B cell (primary cell): ENCODE measurements at regions not wholly inside any gene's neighbourhood (a gene's known extent, or its start where the extent isn't known, plus 50 kb on each side); places are given as distances from the start of the nearest gene placed in this dataset.

Source experiments
- ATAC-seq: fragments of 200-7000 bp; cut with Tn5 transposase; one replicate; pipeline ENCODE4 v1.10.0; 2021; ENCODE audit warnings: low read depth, mild to moderate bottlenecking, moderate number of reproducible peaks, moderate library complexity
- CTCF ChIA-PET: fragments of 350-600 bp; sonication (Branson Sonifier 250); formaldehyde crosslinking; loops from one replicate; lab custom pipeline; 2021; ENCODE audit warnings: antibody characterized with exemption, inconsistent platforms; lab: Charles Lee
- POLR2A ChIA-PET: fragments of 350-600 bp; sonication (Branson Sonifier 250); formaldehyde crosslinking; loops from one replicate; lab custom pipeline; 2021; ENCODE audit warnings: antibody characterized with exemption; lab: Charles Lee
- DNase-seq: peaks from one replicate; pipeline ENCODE4 v3.0.0; 2013
- H2AFZ ChIP-seq: 2 replicates; pipeline ENCODE4 v1.6.1; 2012; ENCODE audit warnings: mild to moderate bottlenecking, low read depth, low read length; ENCODE audit not compliant: insufficient read depth, poor library complexity, severe bottlenecking
- H3K27ac ChIP-seq, 2 donors: 1 replicate in 1 of 2; 2 replicates in 1 of 2; pipeline ENCODE4 v1.5.1; 2012 to 2013; ENCODE audit warnings: low read length in 2 of 2, mild to moderate bottlenecking in 2 of 2, moderate library complexity in 1 of 2
- H3K27me3 ChIP-seq, 4 experiments: fragments of 200-600 bp in 1 of 4; sonication (generic) in 1 of 4; replicated peaks in 1 of 4; 1 replicate in 2 of 4; 2 replicates in 2 of 4; pipeline versions ENCODE4 v1.6.1 to v1.7.0; 2013 to 2016; ENCODE audit warnings: low read length in 3 of 4, mild to moderate bottlenecking in 2 of 4, mixed read lengths in 1 of 4, moderate library complexity in 1 of 4; ENCODE audit not compliant: insufficient read depth in 4 of 4, control insufficient read depth in 3 of 4; ENCODE audit errors: control extremely low read depth in 1 of 4
- H3K36me3 ChIP-seq, 2 experiments: replicated peaks in 1 of 2; 1 replicate in 1 of 2; 2 replicates in 1 of 2; pipeline versions ENCODE4 v1.6.1 to v1.7.1; 2013; ENCODE audit warnings: low read length in 1 of 2; ENCODE audit not compliant: insufficient read depth in 2 of 2, control insufficient read depth in 1 of 2; ENCODE audit errors: control extremely low read depth in 1 of 2, extremely low read depth in 1 of 2
- H3K4me1 ChIP-seq, 2 donors: fragments of 200-600 bp in 1 of 2; sonication (generic) in 1 of 2; 1 replicate in 1 of 2; 2 replicates in 1 of 2; pipeline versions ENCODE4 v1.5.1 to v1.6.1; 2013 to 2017; ENCODE audit warnings: low read length in 2 of 2; ENCODE audit not compliant: control insufficient read depth in 2 of 2, insufficient read depth in 2 of 2
- H3K4me2 ChIP-seq: replicated peaks from 2 replicates; pipeline ENCODE3; 2012; ENCODE audit warnings: mild to moderate bottlenecking, low read depth, low read length; ENCODE audit not compliant: poor library complexity, severe bottlenecking
- H3K4me3 ChIP-seq, 5 experiments: fragments of 200-600 bp in 1 of 5; sonication (generic) in 1 of 5; 1 replicate in 3 of 5; 2 replicates in 2 of 5; pipeline versions ENCODE4 v1.5.1 to v1.7.0; 2011 to 2016; ENCODE audit warnings: low read length in 4 of 5, mild to moderate bottlenecking in 4 of 5, low read depth in 2 of 5, control low read depth in 1 of 5, moderate library complexity in 1 of 5; ENCODE audit not compliant: insufficient read depth in 1 of 5; ENCODE audit errors: control extremely low read depth in 1 of 5, extremely low read depth in 1 of 5
- H3K79me2 ChIP-seq: fragments of 200-600 bp; sonication (generic); one replicate; pipeline ENCODE4 v1.6.0; 2016; ENCODE audit warnings: low read length; ENCODE audit not compliant: control insufficient read depth, insufficient read depth
- H3K9ac ChIP-seq: fragments of 200-600 bp; sonication (generic); 2 replicates; pipeline ENCODE4 v1.6.1; 2017; ENCODE audit warnings: mild to moderate bottlenecking, low read length, moderate library complexity
- H3K9me3 ChIP-seq, 3 donors: one replicate each; pipeline versions ENCODE4 v1.6.1 to v1.7.1; 2013; ENCODE audit warnings: low read length in 2 of 3; ENCODE audit not compliant: control insufficient read depth in 2 of 3, insufficient read depth in 1 of 3; ENCODE audit errors: control extremely low read depth in 1 of 3
- H4K20me1 ChIP-seq: 2 replicates; pipeline ENCODE4 v1.6.0; 2012; ENCODE audit warnings: mild to moderate bottlenecking, low read length; ENCODE audit not compliant: insufficient read depth, control insufficient read depth, poor library complexity, severe bottlenecking
- H3K27ac Mint-ChIP-seq: one replicate; pipeline ENCODE4 v1.8.0; 2021; ENCODE audit warnings: mixed read lengths
- H3K27me3 Mint-ChIP-seq: one replicate; pipeline ENCODE4 v1.8.0; 2021; ENCODE audit warnings: mixed read lengths
- H3K4me1 Mint-ChIP-seq: one replicate; pipeline ENCODE4 v1.8.0; 2021; ENCODE audit warnings: mixed read lengths
- H3K4me3 Mint-ChIP-seq: one replicate; pipeline ENCODE4 v1.8.0; 2021; ENCODE audit warnings: mixed read lengths
- H3K9me3 Mint-ChIP-seq: one replicate; pipeline ENCODE4 v1.8.0; 2022; ENCODE audit warnings: mixed read lengths; ENCODE audit not compliant: insufficient read depth
- CTCF ChIP-seq: fragments of 200-600 bp; IDR thresholded peaks from one replicate; pipeline ENCODE4 v1.8.0; 2022; ENCODE audit warnings: antibody characterized with exemption, mild to moderate bottlenecking
- EZH2 ChIP-seq: IDR thresholded peaks from 2 replicates; pipeline ENCODE4 v1.6.1; 2012; ENCODE audit warnings: borderline replicate concordance, low read depth, mild to moderate bottlenecking, moderate library complexity, low read length; ENCODE audit not compliant: insufficient read depth, poor library complexity, severe bottlenecking
- WGBS: methylation state at CpG from one replicate; pipeline ENCODE4 v1.1.5; 2013; ENCODE audit warnings: missing lambda C conversion rate; ENCODE audit not compliant: insufficient coverage; 5-methylcytosine and 5-hydroxymethylcytosine counted together
- intact Hi-C: fragments of 100-400 bp; cut with micrococcal nuclease; formaldehyde crosslinking; loops from one replicate; pipeline ENCODE4 v1.10.0; 2022

- no peaks in the 10 kb centered on the region for H3K27me3 Mint-ChIP-seq
- no peaks in the 10 kb centered on the region for H3K79me2 ChIP-seq
- peaks cover 7% of the 10 kb centered on the region for H3K4me1 Mint-ChIP-seq
- intact Hi-C loops: no loop called here
- no peaks in the 10 kb centered on the region for H3K4me1 ChIP-seq
- no peak for TF ChIP-seq CTCF
- TF ChIP-seq EZH2: no peak
- H3K27me3 ChIP-seq: no peaks in the 10 kb centered on the region
- H3K9ac ChIP-seq: no peak overlapping the region
- H3K4me2 ChIP-seq: no peak overlapping the region
- H3K4me3 Mint-ChIP-seq: no peak overlapping the region
- ChIA-PET POLR2A (no interaction called here), CTCF (no interaction called here)
- WGBS: no CpG with 5 or more reads among the region's 1 CpG
- H3K9me3 Mint-ChIP-seq: peaks cover 7% of the 10 kb centered on the region
- H3K9me3 ChIP-seq: peaks cover 1 to 11% (median 5%) of the 10 kb centered on the region in 3 donors
- H3K4me3 ChIP-seq: no peak overlapping the region
- no peak for DNase-seq
- no peak for ATAC-seq
- H3K36me3 ChIP-seq: no peaks in the 10 kb centered on the region
- no peaks in the 10 kb centered on the region for H4K20me1 ChIP-seq
- no peak overlapping the region for H3K27ac Mint-ChIP-seq
- H3K27ac ChIP-seq: no peak overlapping the region
- H2AFZ ChIP-seq: no peak overlapping the region
Observed at GRCh38 chr1:79738101-79738500, 731.6 kb upstream of the ADGRL4 start.

- TF ChIP-seq EZH2 (no peak), CTCF (no peak)
- H3K27me3 ChIP-seq: no peaks in the 10 kb centered on the region
- intact Hi-C loops: no loop called here
- H3K4me3 ChIP-seq: no peak overlapping the region
- H3K4me1 Mint-ChIP-seq: peaks cover 7% of the 10 kb centered on the region
- H2AFZ ChIP-seq: no peak overlapping the region
- no peak overlapping the region for H3K27ac ChIP-seq
- peaks cover 7% of the 10 kb centered on the region for H3K9me3 Mint-ChIP-seq
- WGBS: no CpG with 5 or more reads among the region's 1 CpG
- H3K4me3 Mint-ChIP-seq: no peak overlapping the region
- DNase-seq: peak; percentile 9
- H3K9me3 ChIP-seq: peaks cover 1 to 9% (median 5%) of the 10 kb centered on the region in 3 donors
- no peak for ATAC-seq
- no peaks in the 10 kb centered on the region for H3K36me3 ChIP-seq
- no peaks in the 10 kb centered on the region for H3K4me1 ChIP-seq
- no peaks in the 10 kb centered on the region for H4K20me1 ChIP-seq
- H3K27ac Mint-ChIP-seq: no peak overlapping the region
- ChIA-PET CTCF (no interaction called here), POLR2A (no interaction called here)
- no peak overlapping the region for H3K4me2 ChIP-seq
- H3K9ac ChIP-seq: no peak overlapping the region
- no peaks in the 10 kb centered on the region for H3K79me2 ChIP-seq
- no peaks in the 10 kb centered on the region for H3K27me3 Mint-ChIP-seq
Observed at GRCh38 chr1:79737193-79737592, 730.7 kb upstream of the ADGRL4 start.
